ENCODE measurements at regions not wholly inside any gene's neighbourhood (a gene's known extent, or its start where the extent isn't known, plus 50 kb on each side); places are given as distances from the start of the nearest gene placed in this dataset.

GRCh38 chr4:137754652-137755471, 222.6 kb upstream of the PCDH18 start:
- Histone ChIP-seq H3K9ac (ENCODE audit: low read depth, low read length) (no peak overlapping the region), H2AFZ (ENCODE audit: low read depth, low read length) (no peak overlapping the region), H4K20me1 (ENCODE audit: insufficient read depth, low read length) (no peaks in the 10 kb centered on the region), H3K36me3 (ENCODE audit: insufficient read depth, low read length) (no peaks in the 10 kb centered on the region), H3K27ac (ENCODE audit: low read length) (no peak overlapping the region), H3K9me3 (ENCODE audit: insufficient read depth, low read length, severe bottlenecking) (no peaks in the 10 kb centered on the region), H3K27me3 (ENCODE audit: insufficient read depth, low read length, poor library complexity) (no peaks in the 10 kb centered on the region), H3K79me2 (ENCODE audit: insufficient read depth, low read length) (no peaks in the 10 kb centered on the region), H3K4me1 (ENCODE audit: insufficient read depth, low read length) (no peaks in the 10 kb centered on the region), H3K4me3 (ENCODE audit: low read depth in 1 of 2, low read length in 2 of 2) (no peak overlapping the region), H3K4me2 (ENCODE audit: insufficient read depth, low read length) (no peak overlapping the region)
- ATAC-seq (ENCODE audit: insufficient read depth, low read depth) (no peak), DNase-seq (no peak)
- TF ChIP-seq CTCF (IDR thresholded peaks at IDR 0.05; ENCODE audit: borderline replicate concordance, extremely low read depth, low read length, poor library complexity, severe bottlenecking): no peak
- no peak for TF ChIP-seq EZH2 (IDR thresholded peaks at IDR 0.05; ENCODE audit: borderline replicate concordance, low read depth, low read length, severe bottlenecking)

GRCh38 chr4:137749466-137749865, 217.2 kb upstream of the PCDH18 start:
- Histone ChIP-seq H3K27ac (ENCODE audit: low read length) (no peak overlapping the region), H3K79me2 (ENCODE audit: insufficient read depth, low read length) (no peaks in the 10 kb centered on the region), H3K4me3 (ENCODE audit: low read depth in 1 of 2, low read length in 2 of 2) (no peak overlapping the region), H3K27me3 (ENCODE audit: insufficient read depth, low read length, poor library complexity) (no peaks in the 10 kb centered on the region), H3K4me2 (ENCODE audit: insufficient read depth, low read length) (no peak overlapping the region), H4K20me1 (ENCODE audit: insufficient read depth, low read length) (no peaks in the 10 kb centered on the region), H3K9ac (ENCODE audit: low read depth, low read length) (no peak overlapping the region), H2AFZ (ENCODE audit: low read depth, low read length) (no peak overlapping the region), H3K36me3 (ENCODE audit: insufficient read depth, low read length) (no peaks in the 10 kb centered on the region), H3K9me3 (ENCODE audit: insufficient read depth, low read length, severe bottlenecking) (no peaks in the 10 kb centered on the region), H3K4me1 (ENCODE audit: insufficient read depth, low read length) (no peaks in the 10 kb centered on the region)
- DNase-seq (no peak), ATAC-seq (ENCODE audit: insufficient read depth, low read depth) (no peak)
- no peak for TF ChIP-seq CTCF (IDR thresholded peaks at IDR 0.05; ENCODE audit: borderline replicate concordance, extremely low read depth, low read length, poor library complexity, severe bottlenecking)
- no peak for TF ChIP-seq EZH2 (IDR thresholded peaks at IDR 0.05; ENCODE audit: borderline replicate concordance, low read depth, low read length, severe bottlenecking)

GRCh38 chr4:137748616-137749015, 216.3 kb upstream of the PCDH18 start:
- Histone ChIP-seq H3K27ac (ENCODE audit: low read length) (no peak overlapping the region), H3K9me3 (ENCODE audit: insufficient read depth, low read length, severe bottlenecking) (no peaks in the 10 kb centered on the region), H3K27me3 (ENCODE audit: insufficient read depth, low read length, poor library complexity) (no peaks in the 10 kb centered on the region), H4K20me1 (ENCODE audit: insufficient read depth, low read length) (no peaks in the 10 kb centered on the region), H3K36me3 (ENCODE audit: insufficient read depth, low read length) (no peaks in the 10 kb centered on the region), H2AFZ (ENCODE audit: low read depth, low read length) (no peak overlapping the region), H3K79me2 (ENCODE audit: insufficient read depth, low read length) (no peaks in the 10 kb centered on the region), H3K4me3 (ENCODE audit: low read depth in 1 of 2, low read length in 2 of 2) (no peak overlapping the region), H3K4me2 (ENCODE audit: insufficient read depth, low read length) (no peak overlapping the region), H3K4me1 (ENCODE audit: insufficient read depth, low read length) (no peaks in the 10 kb centered on the region), H3K9ac (ENCODE audit: low read depth, low read length) (no peak overlapping the region)
- ATAC-seq (ENCODE audit: insufficient read depth, low read depth) (no peak), DNase-seq (no peak)
- no peak for TF ChIP-seq EZH2 (IDR thresholded peaks at IDR 0.05; ENCODE audit: borderline replicate concordance, low read depth, low read length, severe bottlenecking)
- no peak for TF ChIP-seq CTCF (IDR thresholded peaks at IDR 0.05; ENCODE audit: borderline replicate concordance, extremely low read depth, low read length, poor library complexity, severe bottlenecking)
